HG03575 (cell line): ENCODE measurements at regions not wholly inside any gene's neighbourhood (a gene's known extent, or its start where the extent isn't known, plus 50 kb on each side); places are given as distances from the start of the nearest gene placed in this dataset.
"Not testable (repeated sequence)": the region's sequence is repeated elsewhere in the genome, so short reads cannot be mapped to it uniquely, and the experiment has no call there.

Source experiments
- ATAC-seq: cut with Tn5 transposase; IDR thresholded peaks from one replicate; pipeline ENCODE4 v1.9.1; 2021; ENCODE audit not compliant: unreplicated experiment, insufficient number of reproducible peaks, low FRiP score; ENCODE audit errors: extremely low read depth

DNA sequence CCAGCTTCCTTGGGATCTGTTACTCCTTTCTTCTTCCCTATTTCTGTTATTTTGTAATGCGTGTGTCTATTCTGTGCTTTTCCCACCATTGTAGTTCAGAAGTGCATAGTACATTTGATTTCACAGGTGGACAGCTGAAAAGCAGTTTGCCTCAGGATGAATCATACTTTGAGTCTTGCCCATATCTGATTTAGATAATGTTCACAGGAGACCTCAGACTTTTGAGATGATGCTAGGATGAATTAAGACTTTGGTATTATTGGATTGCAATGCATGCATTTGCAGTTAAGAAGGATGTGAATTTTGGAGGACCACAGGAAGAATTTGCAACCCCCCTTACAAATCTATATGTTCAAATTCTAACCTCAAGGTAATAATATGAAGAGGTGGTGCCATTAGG lies 769.6 kb downstream of the CDH11 start:
- no peak for ATAC-seq

DNA sequence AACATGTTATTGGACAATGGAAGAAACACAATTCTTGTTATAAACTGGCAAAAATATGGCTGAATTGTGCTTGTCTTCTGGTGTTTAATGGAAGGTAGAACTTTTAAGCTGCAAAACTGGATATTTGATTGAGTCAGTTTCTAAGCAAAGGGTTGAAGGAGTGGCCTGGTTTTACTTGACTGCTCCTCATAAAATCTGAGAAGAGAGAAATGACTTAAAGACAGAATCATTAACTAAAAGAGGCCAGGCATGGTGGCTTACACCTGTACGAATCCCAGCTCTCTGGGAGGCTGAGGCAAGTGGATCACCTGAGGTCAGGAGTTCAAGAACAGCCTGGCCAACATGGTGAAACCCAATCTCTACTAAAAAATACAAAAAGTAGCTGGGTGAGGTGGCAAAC lies 770.7 kb downstream of the CDH11 start:
- ATAC-seq: no peak

DNA sequence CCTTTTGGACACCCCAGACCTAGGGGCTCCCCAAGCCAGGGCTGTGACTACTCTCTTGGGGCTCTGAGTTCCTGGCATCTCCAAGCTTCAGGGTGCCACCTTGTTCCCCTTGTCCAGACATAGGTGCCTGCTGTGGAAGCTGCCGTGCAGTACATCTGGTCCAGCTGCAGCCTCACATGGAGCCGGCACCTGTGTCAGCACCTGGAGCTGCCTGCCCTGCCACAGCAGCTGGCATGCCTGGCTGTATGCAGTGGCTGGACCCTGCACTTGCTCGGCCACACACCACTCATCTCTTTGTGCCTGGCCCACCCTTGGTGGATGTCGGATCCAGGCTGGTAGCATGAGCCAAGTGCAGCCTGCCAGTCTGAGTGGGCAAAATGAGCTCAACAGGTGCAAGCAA lies 775.8 kb downstream of the CDH11 start:
- no peak for ATAC-seq

DNA sequence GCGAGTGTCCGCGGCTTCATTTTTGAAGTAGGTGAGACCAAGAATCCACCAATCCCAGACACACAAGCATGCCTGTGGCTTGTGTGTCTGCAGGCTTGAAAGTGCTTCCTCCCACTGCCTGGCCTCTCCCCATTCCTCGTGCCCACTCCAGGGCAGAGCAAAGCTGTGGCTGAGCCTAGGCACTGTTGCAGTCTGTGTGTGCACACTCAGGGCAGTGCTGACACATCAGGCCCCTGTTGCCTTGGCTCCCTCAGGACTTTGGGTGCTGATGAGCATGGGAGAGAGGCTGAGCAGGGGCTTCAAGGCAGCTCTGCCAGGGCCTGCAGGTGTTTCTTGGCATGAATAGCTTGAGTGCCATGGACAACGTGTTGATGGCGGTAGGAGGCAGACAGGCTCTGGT lies 776.7 kb downstream of the CDH11 start:
- ATAC-seq: no peak

DNA sequence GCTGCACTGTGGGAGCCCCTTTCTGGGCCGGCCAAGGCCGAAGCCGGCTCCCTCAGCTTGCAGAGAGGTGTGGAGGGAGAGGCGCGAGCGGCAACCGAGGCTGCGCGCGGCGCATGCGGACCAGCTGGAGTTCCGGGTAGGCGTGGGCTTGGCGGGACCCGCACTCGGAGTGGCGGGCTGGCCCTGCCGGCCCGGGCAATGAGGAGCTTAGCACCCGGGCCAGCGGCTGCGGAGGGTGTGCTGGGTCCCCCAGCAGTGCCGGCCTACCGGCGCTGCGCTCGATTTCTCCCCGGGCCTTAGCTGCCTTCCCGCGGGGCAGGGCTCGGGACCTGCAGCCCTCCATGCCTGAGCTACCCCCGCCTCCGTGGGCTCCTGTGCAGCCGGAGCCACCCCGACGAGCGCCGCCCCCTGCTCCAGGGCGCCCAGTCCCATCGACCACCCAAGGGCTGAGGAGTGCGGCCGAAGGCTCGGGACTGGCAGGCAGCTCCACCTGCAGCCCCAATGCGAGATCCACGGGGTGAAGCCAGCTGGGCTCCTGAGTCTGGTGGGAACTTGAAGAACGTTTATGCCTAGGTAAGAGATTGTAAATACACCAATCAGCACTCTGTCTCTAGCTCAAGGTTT lies 777.9 kb downstream of the CDH11 start:
- not testable (repeated sequence) for ATAC-seq

DNA sequence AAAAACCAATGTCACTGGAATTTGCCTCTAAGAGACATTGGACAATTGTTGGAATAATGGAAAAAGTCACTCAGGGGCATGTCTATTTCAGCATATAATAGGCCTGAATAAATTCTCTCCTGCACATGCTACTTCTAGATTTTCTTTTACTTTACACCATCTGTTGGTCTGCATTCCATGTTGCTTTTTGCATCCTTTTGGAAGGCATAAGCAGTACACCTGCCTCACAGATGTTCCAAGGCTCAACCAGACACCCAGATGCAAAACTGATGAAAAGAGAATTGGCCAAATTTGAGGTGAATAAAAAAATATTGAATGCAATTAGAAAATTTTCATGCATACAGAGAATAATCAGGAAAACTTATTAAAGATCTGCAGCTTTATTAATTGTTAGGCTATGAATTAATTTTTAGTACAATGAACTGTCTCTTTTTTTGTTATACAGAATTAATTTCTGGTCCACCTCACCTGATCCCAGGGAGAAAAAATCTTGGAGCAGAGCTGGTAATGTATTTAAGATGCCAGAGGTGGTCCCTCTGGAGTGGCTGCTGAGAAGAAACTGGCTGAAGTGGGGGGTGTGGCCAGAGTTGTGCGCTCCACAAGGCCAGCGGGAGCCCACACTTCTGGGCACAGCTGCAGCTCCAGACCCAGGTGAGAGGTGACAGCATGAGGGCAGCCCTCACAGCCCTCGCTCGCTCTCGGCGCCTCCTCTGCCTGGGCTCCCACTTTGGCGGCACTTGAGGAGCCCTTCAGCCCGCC lies 778.6 kb downstream of the CDH11 start:
- ATAC-seq: no peak

DNA sequence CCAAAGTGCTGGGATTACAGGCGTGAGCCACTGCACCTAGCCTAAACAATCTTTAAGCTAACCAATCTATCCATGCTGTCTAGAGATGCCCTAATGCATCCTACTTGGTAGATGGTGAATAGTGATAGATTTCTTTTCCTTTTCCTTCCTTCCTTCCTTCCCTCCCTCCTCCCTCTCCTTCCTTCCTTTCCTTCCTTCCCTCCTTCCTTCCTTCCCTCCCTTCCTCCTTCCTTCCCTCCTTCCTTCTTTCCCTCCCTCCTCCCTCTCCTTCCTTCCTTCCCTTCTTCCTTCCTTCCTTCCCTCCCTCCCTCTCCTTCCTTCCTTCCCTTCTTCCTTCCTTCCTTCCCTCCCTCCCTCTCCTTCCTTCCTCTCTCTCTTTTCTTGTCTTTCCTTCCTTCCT lies 780.5 kb downstream of the CDH11 start:
- ATAC-seq: not testable (repeated sequence)

DNA sequence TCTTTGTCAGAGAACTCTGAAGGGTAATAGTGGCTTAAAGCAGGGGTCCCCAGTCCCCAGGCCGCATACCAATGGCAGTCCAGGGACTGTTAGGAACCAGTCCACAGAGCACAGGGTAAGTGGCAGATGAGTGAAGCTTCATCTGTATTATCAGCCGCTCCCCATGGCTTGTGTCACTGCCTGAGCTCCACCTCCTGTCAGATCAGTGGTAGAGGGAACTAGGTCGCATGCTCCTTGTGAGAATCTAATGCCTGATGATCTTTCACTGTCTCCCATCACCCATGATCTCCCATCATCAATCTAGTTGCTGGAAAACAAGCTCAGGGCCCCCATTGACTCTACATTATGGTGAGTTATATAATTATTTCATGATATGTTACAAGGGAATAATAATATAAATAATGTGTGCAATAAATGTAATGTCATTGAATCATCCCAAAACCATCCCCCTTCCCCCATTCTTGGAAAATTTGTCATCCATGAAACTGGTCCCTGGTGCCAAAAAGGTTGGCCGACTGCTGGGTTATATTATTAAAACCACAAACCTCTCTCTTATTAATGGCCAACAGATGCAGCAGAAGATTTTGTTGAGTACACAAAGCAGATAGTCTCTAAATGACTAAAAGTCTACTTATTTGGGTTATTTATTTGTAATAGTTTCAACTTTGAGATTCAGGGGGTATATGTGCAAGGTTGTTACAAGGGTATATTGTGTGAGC lies 782.7 kb downstream of the CDH11 start:
- no peak for ATAC-seq

DNA sequence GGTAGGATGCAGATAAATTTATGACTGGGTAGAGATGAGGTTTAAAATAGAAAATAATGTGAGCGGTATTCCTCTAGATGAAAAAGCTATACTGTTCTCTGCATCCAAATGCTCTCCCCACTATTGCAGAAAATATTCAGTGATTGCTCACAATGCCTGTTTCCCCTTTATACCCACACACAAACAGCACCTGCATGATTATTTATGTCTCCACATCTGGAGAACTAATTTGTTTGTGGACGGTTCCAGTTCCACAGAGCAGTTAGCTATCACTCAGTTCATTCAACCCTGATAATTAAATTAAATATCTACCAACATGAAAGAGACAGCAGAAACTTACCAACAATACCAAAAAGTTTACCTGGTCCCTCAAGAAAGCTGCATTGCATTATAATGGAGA lies 800.0 kb downstream of the CDH11 start:
- no peak for ATAC-seq

DNA sequence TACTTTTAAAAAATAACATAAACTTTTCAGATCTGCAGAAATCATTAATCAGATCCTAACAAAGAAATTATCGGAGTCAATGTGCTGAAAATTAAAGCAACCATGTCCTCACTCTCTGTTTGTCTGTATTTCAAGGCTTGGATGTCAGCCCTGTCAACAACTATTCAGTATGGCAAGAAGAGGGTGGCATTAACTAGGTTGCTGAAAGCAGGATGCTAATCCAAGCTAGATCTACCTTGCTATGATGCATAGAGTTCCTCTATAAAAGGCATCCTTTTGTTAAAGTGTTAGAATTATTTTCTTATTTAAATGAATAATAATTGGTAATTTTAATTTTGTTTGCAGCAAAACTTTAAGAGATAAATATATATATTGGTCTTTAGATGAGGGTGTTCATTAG lies 800.8 kb downstream of the CDH11 start:
- no peak for ATAC-seq

DNA sequence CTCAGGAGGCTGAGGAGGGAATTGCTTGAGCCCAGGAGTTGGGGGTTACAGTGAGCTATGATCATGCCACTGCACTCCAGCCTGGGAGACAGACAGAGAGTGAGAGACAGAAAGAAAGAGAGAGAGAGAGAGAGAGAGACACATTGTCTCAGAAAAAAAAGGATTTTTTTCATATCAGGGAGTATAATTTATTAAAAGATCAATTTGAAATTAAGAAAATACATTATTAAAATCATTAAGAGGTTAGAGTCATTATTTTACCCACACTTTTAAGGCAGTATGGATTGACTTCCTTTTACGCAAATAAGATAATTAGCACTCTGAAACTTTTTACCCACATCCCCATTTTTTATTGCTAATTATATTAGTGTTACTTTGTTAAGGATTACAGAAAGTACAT lies 804.3 kb downstream of the CDH11 start:
- ATAC-seq: no peak

DNA sequence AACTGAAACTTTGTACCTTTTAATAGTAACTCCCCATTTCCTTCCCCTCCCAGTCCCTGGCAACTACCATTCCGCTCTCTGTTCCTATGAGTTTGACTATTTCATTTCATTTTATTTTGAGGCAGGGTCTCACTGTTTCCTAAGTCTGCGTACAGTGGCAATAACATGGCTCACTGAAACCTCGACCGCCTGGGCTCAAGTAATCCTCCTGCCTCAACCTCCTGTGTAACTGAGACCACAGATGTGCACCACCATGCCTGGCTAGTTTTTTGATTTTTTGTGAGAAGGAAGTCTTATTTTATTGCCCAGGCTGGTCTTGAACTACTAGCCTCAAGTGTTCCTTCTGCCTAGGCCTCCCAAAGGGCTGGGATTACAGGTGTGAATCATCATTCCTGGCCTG lies 808.1 kb downstream of the CDH11 start:
- no peak for ATAC-seq

DNA sequence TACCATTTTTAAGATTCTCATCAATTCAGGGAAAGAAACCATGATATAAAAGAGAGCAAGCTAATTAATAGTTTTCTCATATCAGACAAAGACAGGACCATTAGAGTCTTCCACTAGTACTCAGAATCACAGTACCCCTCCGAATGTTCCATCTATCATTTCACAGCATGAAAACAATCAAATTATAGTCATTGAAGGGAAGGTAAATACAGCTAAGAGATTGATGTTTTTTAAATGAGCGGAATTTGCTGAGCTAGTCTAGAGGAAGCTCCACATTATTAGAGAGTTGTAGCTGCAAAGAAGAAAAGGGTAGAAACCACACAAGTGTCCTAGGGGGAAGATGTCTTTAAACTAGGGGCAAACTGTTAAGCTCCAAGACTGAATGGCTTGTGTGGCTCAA lies 808.9 kb downstream of the CDH11 start:
- ATAC-seq: no peak

DNA sequence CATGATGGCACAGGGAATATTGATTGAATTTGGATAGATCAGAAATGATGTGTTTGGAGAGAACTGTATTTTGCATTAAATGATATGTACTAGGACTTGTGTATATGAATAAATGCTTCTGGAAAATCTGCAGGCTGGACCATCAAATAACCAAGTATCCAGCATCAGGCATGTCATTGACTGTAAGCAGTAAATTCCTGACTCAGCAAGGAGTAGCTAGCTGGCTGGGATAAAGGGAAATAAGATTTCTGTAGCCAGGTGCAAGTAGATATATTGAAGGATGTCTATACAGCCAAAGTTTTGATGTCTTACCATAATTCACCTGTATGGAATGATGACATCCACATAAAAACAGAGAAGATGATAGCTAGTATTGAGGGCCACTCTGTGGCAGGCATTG lies 809.6 kb downstream of the CDH11 start:
- no peak for ATAC-seq

DNA sequence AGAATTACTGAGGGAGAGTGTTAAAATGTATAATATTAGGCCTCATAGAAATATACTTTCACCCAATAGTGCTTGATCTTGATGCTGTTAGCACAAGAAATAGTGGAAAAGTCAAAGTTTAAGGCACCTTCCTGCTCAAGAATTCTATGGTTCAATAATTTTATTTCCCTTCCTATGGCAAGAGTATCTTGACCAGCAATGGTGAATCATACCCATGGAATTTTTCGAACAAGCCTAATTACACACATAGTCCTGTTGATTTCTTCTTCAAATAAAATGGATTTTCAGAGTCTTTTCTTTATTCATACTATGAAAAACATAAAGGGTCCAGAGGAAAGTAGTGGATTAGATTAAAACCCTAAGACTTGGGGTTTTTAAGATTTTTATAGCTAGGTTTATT lies 810.6 kb downstream of the CDH11 start:
- no peak for ATAC-seq

DNA sequence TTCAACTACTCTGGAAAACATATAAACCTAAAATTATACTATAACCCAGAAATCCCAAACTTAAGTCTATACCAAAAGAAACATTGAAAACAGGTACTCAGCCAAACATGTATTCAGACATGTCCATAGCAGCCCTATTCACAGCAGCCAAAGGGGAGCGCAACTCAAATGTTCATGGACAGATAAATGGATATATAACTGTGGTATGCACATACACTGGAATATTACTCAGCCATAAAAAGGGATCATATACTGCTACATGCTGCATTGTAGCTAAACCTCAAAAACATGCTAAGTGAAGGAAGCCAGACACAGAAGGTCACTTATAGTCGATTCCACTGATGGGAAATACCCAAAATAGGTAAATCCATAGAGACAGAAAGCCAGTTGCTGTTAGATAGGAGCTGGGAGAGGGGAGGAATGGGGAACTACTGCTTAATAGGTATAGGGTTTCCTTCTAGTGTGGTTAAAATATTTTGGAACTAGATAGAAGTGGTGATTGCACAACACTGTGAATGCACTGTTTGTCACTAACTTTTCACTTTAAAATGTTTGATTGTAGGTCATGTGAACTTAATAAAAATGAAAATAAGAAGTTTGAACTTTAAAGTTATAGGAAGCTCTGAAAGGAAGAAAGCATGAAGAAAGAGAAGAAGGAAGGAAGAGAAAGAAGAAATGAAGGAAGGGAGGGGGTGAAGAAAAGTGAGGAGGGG lies 812.3 kb downstream of the CDH11 start:
- no peak for ATAC-seq

DNA sequence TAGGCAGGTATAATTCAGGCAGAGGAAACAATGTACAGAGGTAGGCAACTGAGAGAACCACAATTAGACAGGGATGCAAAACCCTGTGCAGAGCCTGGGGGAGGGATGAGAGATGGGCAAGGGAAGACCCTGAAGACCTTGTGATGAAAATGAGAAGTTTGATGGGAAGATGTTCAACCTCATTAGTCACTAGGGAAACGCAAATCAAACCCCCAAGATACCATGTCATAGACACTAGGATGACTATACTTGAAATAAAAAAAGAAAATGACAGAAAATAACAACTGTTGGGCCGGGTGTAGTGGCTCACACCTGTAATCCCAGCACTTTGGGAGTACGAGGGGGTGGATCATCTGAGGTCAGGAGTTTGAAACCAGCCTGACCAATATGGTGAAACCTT lies 813.1 kb downstream of the CDH11 start:
- ATAC-seq: no peak

DNA sequence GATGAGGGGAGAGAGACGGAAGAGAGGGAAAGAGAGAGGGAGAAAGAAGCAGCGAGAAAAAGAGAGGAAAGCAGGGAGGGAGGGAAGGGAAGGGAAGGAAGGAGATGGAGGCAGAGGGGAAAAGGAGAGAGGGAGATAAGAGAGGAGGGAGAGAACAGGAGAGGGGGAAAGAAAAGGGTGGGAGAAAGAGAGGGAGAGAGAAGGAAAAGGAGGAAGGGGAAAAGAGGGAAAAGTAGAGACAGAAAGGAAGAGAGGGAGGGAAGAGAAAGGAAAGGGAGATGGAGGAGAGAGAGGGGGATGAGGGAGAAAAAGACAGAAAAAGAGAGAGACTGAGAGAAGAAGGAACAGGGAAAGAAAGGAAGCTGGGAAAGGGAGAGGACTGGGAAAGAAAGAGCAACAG lies 814.4 kb downstream of the CDH11 start:
- ATAC-seq: no peak

DNA sequence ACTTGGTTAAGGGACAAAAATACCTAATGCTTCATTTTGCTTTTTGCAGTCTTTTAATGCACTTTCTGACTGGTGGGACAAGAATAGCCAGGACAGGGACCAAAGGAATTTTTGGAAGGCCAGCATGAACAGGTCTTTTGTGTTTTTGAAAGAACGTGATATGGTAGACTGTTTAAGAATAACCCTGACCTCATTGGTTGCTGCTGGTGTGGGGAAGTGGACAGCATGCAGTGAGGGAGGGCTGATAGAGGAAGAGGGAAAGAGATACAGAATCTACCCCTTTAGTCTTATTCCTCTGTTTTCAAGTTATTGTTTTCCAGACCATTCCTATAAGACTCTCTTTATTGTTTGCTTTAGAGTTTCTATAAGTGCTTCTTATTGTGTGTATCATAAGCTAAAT lies 816.2 kb downstream of the CDH11 start:
- no peak for ATAC-seq

DNA sequence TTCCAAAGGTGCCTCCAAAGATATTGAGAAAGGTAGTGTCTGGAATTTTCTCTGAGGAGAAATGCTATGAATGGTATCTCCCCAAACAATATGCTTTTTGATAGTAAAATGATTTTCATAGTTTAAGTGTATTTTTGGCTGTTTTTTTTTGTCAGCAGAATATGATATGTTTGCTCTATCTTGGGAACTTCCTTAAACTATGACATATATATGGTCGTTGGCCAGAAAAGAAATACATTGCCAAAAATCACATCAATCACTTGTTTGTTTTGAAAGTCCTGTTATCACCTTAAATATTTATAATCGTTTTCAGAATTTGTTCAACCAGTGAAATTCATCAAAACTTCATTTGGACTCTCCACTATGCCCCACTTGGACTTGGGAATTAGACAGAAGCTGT lies 816.9 kb downstream of the CDH11 start:
- no peak for ATAC-seq
